ENCODE measurements at regions not wholly inside any gene's neighbourhood (a gene's known extent, or its start where the extent isn't known, plus 50 kb on each side); places are given as distances from the start of the nearest gene placed in this dataset.

DNA sequence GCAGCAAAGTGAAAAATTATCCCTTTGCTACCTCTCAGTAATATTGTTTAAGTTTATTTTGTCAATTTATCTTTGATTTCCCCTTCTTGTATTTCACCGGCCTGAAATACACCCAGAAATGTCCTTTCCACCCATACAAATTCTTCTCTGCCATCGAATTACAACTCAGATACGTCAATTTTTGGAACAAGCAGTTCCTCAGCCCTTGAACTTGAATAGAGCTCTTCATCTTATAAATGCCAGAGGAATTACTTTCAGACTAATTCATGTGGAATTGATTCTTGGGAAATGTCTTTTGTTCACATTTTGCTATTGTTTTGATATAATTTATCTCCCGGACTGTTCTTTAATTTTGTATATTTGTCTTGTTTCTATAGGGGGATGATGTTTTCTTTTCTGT lies 1359.3 kb upstream of the MIR17HG start:
- TF ChIP-seq, protein P1, sequence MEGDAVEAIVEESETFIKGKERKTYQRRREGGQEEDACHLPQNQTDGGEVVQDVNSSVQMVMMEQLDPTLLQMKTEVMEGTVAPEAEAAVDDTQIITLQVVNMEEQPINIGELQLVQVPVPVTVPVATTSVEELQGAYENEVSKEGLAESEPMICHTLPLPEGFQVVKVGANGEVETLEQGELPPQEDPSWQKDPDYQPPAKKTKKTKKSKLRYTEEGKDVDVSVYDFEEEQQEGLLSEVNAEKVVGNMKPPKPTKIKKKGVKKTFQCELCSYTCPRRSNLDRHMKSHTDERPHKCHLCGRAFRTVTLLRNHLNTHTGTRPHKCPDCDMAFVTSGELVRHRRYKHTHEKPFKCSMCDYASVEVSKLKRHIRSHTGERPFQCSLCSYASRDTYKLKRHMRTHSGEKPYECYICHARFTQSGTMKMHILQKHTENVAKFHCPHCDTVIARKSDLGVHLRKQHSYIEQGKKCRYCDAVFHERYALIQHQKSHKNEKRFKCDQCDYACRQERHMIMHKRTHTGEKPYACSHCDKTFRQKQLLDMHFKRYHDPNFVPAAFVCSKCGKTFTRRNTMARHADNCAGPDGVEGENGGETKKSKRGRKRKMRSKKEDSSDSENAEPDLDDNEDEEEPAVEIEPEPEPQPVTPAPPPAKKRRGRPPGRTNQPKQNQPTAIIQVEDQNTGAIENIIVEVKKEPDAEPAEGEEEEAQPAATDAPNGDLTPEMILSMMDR (IDR thresholded peaks at IDR 0.05), result no peak
- TF ChIP-seq POLR2A (IDR thresholded peaks at IDR 0.05), result no peak
